CD4-positive, alpha-beta T cell treated with Interleukin-6 at 100 ng/mL for 8 hours (primary cell): ENCODE measurements at regions not wholly inside any gene's neighbourhood (a gene's known extent, or its start where the extent isn't known, plus 50 kb on each side); places are given as distances from the start of the nearest gene placed in this dataset.

Source experiments
- DNase-seq: peaks from one replicate; pipeline ENCODE4 v3.0.0-alpha.2; 2020; ENCODE audit warnings: mixed read lengths, low spot score

GRCh38 chr5:175034924-175035323, 310.5 kb downstream of the MSX2 start:
- no peak for DNase-seq

GRCh38 chr5:175032741-175033151, 308.4 kb downstream of the MSX2 start:
- DNase-seq: no peak

GRCh38 chr5:175032013-175032412, 307.6 kb downstream of the MSX2 start:
- no peak for DNase-seq

DNA sequence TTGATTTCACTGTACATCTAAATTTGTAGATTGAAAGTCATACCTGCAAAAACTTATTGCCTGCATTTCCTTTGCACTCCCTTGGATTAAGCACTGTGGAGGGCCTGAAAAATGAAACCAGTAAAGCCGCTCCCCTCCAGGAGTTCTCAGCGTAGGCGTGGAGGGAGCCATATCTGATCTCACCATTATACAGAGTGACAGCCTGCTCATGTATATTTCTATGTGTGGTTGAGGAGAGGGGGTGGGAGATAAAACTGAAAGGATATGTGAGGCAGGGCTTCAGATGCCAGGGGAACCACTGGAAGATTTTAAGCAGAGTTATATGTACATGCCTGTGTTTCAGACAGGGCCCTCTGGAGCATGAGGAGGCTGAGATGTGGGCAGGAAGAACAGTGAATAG, 303.0 kb downstream of the MSX2 start:
- DNase-seq: no peak

- no peak for DNase-seq
Observed at GRCh38 chr5:175025077-175025476, 300.7 kb downstream of the MSX2 start.

DNA sequence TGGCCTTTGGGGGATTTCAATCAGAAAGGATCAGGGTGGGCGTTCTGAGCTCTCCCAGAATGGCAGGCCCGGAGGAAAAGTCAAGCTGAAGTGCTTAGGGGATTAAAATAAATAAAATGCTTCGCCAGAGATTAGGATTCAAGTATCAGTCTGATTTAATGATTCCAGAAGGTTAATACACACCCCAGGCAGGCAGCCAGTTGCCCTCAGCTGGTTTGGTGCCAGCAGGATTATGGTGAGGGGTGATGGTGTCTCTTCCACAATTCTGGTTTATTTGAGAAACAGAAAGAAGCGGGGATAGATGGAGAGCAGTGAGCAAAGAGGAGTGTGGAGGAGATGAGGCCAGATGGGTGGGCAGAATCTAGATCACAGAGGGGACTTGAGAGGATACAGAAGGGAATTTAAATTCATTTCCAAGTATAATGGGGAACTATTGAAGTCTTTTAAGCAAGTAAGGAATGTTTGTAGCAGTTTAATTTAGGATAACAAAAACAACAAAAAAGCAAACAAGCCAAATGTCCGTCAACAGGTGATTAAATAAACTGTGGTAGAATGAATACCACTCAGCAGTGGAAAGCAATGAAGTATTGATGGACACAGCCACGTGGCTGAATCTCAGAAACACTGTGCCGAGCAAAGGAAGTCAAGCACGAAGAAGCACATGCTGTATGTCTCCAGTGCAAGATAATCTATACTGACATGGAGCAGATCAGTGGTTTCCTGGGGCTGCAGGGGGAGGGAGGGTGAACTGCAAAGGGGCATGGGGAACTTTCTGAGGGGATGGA, 297.7 kb downstream of the MSX2 start:
- DNase-seq: no peak

DNA sequence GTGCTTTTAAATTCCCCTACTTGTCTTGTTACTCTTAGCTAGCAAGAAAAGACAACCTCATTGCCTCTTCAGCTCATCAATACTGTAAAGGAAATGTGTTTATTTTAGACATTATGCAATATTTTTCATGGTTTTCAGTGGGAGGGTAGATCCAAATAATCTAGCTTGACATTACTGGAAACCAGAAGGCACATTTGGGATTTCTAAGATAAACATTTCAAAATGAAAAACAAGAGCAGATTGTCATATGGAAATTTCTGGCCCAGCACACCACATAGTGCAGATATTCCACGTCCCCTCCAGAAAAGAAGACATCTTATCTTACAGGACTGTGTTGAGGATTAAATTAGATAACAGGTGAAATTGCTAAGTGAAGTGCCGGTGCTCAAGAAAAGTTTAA, 296.9 kb downstream of the MSX2 start:
- no peak for DNase-seq

DNA sequence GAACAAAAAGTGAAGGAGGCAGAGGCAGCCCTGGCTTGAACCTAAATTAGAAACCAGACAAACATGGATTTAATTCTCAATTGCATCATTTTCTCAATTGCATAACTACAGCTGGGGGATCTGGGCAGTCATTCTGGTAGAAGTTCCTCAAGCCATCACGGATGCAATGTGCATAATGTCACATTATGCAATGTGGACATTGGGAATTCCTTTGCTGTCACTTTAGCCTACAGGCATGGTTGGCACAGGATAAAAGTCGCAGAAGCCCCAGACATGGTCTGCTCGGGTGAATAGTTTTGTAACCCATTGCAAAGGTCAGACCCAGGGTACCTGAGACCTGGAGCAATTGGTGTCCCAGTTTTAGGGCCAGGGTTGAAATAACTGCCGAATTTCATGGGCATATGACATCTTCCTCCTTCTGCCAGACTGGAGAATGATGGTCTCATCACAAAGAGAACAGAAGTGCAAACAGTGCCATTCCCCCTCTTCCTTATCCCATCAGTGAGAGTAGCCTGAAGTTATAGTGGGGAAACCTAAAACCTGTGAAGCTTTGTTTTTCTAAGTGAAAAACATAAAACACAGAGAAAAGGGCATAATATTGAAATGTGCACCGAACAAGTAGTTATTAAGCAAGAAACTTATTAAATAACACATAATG, 290.8 kb downstream of the MSX2 start:
- DNase-seq: no peak

DNA sequence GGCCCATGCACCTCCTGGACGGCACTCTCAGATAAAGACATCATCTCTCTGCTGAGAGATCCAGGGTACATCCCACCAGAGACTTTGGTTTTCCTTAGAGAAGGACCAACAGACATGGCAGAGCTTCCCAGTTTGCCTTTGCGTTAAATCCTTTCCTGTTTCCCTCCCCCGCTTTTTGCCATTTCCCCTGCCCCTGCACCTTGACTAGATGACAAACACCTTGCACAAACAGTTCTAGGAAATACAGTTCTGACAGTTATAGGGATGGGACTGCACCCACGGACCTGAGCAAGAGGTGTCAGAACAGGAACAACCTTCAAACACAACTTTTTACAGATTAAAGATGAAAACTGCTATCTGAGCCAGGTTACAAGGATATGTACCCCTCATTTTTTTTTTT, 288.9 kb downstream of the MSX2 start:
- DNase-seq: no peak

DNA sequence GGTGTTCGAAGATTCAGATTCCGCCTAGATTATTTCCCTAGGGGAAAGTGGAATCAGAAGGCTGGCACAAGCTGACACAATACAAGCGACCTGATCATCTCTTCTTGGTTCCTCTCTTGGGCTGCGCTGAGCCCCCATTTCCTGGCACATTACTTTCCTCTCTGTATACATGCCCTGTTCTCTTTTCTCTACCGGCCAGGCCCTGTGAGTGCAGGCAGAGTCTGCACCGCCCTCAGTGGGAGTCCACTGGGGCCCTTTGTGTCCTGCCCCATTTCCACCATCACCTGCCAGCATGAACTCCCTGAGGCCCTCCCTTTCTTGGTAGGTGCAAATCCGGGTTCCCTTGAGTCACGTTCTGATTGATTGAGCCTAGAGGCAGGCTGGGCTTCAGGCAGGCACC, 287.9 kb downstream of the MSX2 start:
- no peak for DNase-seq

- no peak for DNase-seq
Observed at GRCh38 chr5:175003531-175003930, 279.1 kb downstream of the MSX2 start.

GRCh38 chr5:175001876-175002645, 277.7 kb downstream of the MSX2 start:
- DNase-seq: no peak

DNA sequence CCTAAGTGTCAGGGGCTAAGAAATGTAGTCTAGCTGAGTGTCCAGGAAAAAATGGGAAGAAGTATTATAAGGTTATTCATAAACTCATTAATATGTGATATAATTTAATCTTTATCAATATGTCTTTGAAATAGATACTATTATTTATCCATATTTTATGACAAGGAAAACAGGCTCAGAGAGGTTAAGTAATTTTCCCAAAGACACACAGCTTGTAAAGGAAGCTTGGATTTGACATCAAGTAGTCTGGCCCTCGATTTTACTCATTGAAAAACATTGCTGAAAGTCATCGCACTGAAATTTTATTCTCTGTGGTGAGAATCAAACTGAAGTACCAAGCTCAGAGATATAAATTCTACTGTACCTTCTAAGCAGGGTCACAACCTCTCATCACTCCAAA, 276.9 kb downstream of the MSX2 start:
- DNase-seq: no peak

GRCh38 chr5:174999581-174999980, 275.2 kb downstream of the MSX2 start:
- no peak for DNase-seq

DNA sequence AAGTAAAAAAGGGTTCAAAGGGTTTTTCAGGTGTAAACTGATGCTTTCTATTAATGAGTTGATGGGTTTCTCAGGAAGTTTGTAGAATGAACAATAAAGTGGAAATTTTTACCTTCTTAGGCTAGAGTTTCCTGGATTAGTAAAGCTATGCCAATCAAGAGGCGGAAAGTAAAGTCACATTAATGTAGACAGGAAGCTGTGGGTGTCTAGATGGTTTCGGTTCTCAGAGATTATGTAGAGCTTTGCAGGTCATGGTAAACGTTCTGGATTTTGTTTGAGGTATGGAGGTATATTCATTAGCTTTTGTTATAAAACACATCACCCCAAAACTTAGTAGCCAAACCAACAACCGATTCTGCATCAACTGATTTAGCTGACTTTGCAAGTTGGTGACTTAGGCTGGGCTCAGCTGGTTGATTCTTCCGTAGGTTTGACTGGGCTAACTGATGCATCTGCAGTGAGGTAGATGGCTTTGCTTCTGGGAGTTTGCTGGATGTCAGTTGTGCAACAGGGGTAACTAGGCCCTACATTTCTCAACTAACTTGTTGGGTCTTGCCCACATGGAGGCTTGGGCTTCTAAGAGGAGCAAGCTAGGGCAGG, 273.8 kb downstream of the MSX2 start:
- DNase-seq: no peak

GRCh38 chr5:174997688-174998087, 273.3 kb downstream of the MSX2 start:
- no peak for DNase-seq

- no peak for DNase-seq
Observed at GRCh38 chr5:174996941-174997340, 272.6 kb downstream of the MSX2 start.

- DNase-seq: no peak
Observed at GRCh38 chr5:174995827-174996226, 271.4 kb downstream of the MSX2 start.

GRCh38 chr5:174991847-174992246, 267.5 kb downstream of the MSX2 start:
- DNase-seq: no peak

DNA sequence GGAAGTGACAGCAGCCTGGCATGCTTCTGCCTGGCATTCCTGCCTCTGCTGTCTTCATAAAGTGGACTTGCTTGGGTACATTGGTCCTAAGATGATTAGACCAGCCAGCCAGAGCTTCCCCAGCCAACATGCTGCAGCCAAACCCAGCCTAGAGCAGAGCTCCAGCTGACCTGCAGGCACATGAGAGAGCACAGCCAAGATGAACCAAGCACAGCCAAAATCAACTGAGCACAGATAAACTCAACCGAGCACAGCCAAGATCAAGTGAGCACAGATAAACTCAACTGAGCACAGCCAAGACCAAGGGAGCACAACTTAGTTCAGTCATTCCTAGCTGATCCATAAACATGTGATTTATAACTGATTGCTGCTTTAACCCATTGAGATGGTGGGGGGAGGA, 266.5 kb downstream of the MSX2 start:
- no peak for DNase-seq

GRCh38 chr5:174987443-174988012, 263.1 kb downstream of the MSX2 start:
- DNase-seq: no peak

DNA sequence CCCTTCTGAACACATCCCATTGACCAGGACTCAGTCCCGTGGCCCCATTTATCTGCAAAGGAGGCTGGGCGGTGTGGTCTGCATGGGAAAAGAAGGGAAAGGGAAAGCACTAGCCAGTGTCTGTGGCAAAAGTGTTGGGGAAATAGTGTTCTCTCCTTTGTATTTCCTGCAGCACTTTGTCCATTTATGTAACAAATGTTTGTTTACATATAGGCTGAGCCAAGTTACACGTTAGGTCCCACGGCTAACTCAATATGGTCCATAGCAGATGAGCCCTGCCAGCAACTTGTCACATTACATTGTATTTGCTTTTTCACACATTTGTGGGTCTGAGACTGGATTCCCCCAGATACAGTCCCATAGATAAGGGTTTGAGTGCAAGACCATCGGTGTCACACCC, 260.5 kb downstream of the MSX2 start:
- DNase-seq: no peak
